GM19467 (cell line): ENCODE measurements at regions not wholly inside any gene's neighbourhood (a gene's known extent, or its start where the extent isn't known, plus 50 kb on each side); places are given as distances from the start of the nearest gene placed in this dataset.

ENCODE experiments used
- ATAC-seq: cut with Tn5 transposase; IDR thresholded peaks from one replicate; pipeline ENCODE4 v1.9.1; 2021; ENCODE audit warnings: mild to moderate bottlenecking, moderate library complexity; ENCODE audit not compliant: unreplicated experiment

DNA sequence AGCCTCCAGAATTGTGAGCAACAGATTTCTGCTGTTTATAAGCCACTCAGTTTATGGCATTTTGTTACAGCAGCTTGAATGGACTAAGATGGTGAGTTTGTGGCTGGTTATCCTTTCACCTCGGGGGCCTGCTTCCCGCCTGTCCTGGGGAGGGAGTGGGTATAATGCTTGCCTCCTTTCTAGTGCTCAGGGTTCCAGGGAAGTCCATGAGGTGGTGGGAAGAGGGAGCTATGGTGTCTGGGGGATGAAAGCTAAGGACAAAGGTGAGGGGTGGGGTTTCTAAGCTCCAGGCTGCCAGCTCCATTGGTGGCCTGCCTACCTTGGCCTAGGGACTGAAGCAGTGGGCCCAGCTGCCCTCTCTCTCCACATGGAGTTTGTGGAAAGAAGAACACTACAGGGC, 50.2 kb upstream of the SDK2 start:
- no peak for ATAC-seq

DNA sequence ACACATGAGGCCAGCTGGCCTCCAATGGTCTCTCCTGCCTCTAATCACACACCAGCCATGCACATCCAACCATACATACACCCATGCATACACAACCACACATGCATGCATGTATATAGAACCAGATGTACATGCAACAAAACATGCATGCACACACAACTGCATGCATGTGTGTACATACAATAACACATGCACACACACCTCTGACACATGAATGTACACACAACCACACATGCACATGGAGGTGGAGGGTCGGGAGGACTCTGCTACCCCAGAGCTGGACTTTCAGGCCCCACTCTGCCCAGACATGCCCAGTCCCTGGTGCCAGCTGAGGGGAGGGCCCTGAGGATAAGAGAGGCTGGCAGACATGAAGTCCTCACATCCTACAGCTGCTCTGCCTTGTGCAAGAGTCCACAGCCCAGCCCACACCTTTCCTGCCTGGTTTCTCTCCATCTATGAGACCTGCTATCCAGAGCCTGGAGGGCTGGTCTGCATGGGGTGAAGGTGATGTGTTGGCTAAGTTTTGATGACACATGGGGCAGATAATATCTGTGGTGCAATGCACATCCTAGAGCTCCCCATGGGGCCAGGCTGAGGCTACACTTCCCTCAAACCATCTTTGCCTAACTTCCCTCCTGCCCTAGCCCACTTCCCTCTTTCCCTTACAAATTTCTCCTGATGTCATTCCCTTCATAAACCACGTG, 50.9 kb upstream of the SDK2 start:
- no peak for ATAC-seq

DNA sequence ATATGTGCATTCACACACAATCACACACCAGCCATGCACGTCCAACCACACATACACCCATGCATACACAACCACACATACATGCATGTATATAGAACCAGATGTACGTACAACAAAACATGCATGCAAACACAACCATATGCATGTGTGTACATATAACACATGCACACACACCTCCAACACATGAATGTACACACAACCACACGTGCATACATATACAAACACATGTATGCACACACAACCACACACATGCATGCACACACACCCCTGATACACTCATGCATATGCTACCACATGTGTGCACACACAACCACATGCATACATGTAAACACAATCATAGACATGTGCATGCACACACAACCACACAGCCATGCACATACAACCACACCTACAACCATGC, 52.0 kb upstream of the SDK2 start:
- ATAC-seq, result no peak

DNA sequence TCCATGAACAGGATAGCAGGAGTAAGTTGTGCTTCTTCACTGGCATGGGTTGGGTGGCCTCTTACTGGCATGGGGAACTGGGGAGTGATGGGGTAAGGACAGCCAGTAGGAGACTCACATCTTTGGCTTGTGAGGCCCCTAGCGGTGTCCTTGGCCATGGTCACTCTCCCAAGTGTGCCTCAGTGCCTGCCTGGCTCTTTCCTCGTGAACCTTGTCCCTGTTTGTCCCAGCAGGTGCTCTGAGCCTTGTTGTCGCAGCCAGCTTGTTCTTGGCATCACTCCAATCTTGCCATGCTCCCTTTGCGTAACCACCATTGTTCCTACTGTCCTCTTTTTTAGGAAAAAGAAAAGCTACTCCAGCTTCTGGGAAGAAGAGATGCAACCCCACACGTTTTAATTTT, 53.6 kb upstream of the SDK2 start:
- ATAC-seq, result no peak

DNA sequence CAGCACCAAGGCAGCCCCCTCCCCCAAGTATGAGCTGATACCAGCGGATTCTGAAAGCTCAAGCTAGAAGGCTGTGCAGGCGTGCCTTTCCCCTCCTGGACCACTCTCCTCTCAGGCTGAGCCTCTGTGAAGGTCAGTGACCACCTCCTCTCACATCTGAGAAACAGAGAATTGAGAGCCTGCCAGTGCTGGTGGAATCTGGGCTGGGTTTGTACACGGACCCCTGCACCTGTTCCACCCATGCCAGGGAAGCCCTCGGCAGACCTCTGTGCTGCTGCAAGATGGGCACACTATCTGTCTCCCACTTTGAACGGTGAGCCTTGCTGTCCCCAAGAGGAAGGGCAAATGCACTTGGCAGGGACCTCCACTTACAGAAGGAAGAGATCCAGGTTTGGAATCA, 54.7 kb upstream of the SDK2 start:
- no peak for ATAC-seq

DNA sequence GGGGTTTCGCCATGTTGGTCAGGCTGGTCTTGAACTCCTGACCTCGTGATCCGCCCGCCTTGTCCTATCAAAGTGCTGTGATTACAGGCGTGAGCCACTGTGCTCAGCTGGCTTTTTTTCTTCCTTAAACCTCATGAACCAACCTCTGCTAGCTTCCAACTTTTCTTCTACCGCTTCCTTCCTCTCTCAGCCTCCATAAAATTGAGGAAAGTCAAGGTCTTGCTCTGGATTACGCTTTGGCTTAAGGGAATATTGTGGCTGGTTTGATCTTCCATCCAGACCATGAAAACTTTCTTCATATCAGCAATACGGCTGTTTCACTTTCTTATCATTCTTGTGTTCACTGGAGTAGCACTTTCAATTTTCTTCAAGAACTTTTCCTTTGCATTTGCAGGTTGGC, 57.5 kb upstream of the SDK2 start:
- ATAC-seq, result no peak

DNA sequence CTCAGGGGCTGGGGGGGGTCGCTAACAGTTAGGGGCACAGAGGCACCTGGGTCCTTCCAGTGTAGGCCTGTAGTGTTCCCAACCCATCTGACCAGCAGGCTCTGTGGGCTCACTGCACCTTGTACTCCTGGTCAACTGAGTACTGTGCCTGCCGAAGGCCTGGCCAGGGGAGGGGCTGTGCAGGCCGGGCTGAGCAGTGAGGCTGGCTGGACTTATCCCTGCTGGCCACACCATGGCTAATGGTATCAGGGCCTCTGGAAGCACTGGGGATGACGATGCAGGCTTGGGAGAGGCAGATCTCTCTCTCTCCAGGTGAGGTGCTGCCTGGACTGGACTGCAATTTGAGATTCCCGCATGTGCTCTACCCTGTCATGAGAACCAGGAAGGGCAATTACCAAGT, 58.9 kb upstream of the SDK2 start:
- ATAC-seq, result no peak

DNA sequence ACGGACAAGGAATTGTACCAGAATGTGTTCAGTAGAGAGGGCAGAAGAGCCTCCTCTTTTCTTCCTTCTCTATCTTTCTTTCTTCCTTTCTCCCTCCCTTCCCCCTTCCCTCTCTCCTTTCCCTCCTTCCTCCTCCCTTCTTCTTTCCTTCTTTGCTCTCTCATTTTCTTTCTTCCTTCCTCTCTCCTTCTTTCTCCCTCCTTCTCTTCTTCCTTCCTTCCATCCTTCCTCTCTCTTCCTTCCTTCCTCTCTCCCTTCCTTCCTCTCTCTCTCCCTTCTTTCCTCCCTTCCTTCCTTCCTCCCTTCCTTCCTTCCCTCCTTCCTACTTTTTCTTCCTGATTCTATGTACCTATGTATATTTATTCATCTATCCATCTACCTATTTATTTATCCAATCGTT, 59.7 kb upstream of the SDK2 start:
- no peak for ATAC-seq

DNA sequence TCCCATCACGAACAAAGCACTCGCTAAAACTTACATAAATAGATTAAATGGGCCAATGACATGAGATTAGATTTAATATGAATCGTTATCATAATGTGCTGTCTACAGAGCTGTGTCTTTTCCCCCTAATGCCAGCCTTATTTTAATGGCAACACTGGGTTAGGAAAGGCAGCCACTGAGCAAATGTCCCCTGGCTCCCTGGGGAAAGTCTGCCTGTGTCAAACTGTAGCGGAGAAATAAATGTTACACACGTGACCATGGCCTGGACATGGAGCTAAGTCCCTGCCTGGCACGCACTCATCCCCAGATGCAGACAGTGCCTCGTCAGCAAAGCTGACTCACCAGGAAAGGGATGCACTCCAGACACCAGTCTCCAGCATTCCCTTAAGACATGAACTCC, 61.3 kb upstream of the SDK2 start:
- no peak for ATAC-seq

DNA sequence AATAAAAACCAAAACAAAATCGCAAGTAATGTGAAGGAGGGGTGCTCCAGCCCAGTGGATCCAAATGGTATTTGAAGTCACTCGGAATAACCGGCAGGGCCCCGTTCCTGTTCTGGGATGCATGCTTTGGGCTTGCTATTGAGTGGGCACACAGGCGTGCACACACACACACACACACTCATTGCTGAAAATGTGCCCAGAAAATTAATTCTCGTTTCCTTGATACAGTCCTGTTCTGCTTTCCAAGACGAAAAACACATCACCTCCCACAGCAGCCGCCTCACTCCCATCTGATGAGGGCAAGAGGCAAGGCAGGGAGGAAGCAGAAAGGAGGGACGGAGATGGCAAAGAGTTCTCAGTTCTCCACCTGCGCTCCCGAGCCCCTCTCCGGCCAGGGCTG, 62.2 kb upstream of the SDK2 start:
- ATAC-seq, result no peak

DNA sequence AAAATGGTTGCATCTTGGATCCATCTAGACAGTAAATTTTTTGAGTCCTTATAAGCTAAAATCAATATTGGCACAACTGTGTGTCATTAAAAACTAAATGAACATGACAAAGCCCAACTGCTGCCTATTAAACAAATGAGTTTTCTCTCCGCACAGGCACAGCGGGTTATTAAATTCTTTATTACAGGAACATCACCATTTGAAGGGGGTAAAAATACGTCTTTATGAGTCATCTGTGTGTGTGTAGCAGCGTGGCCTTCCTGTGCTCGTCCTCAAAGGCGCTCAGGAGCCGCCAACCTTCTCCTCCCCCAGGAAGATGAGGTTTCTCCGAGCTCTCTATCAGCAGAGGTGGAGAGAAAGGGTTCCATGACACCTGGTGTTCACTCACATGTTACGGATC, 62.6 kb upstream of the SDK2 start:
- ATAC-seq, result no peak

DNA sequence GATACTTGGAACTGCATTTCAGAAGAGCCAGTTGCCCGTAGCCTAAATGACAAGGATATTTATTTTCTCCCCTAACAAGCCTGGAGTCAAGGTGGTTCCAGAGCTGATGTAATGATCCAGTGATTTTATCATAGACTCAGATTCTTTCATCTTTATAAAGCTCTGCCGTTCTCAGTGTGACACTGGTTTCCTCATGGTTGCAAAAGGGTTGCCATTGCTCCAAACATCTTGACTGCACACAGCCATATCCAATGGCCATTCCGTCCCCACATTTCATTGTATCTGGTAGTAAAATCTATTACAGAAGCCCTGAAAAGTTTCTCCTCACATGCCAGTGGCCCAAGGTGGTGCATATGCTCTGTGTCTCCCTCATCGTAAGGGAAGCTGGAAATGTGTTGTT, 63.1 kb upstream of the SDK2 start:
- ATAC-seq, result no peak

DNA sequence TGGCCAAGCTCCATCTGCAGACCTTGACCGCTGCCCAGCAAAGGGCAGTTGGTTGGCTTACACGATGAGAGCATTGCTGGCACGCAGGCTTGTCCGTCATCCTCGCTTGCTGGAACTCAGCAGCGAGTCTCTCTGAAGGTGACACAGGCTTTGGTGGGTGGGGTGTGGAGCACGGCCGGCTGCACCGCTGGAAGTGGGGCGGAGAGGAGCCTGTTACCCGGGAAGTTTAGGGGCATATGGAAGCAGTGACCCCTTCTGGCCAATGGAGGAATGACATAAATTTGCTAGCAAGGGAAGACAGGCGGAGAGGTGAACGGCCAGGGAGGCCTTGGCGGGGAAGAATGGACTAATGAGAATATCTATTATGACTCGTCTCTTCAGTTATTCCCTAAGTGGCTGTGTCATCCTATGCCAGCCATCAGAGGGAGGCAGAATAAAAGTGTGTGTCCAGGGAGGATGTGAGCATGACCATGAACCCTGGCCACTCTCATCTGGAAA, 65.9 kb upstream of the SDK2 start:
- no peak for ATAC-seq

DNA sequence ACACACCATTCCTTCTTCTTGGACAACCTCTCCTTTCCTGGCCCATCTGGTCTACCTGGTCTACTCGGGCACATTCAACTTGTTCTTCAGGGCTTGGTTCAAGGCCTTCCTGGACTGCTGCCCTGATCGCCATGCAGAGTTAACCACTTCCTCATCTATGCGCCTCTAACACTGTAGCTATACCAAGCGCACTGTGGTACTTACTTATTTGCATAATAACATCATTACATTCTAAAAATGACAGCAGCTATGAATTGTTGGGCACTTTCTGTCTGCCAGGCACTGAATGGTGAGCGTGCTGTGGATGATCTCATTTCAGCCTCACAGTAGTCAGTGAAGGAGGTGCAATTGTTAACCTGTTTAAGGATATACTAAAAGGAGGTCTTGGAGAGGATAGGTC, 66.9 kb upstream of the SDK2 start:
- peak; percentile 62 for ATAC-seq

DNA sequence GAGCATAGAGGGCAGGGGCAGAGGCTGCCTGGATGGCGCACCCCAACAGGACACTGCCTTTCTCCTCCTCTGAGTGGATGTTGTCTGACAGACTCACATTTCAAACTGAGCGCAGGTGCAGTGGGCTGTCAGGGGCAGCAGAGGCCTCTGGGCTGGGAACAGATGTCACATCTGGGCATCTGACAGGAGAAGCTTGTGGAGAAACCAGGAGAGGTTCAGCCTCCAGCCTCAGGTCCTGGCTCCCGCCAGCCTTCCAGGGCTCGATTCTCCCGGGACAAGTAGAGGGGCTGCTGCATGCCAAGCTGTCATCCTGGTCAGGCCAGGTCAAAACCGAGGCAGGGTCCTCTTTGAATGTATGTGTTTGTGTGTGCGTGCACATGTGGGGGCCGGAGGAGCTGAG, 67.7 kb upstream of the SDK2 start:
- no peak for ATAC-seq

DNA sequence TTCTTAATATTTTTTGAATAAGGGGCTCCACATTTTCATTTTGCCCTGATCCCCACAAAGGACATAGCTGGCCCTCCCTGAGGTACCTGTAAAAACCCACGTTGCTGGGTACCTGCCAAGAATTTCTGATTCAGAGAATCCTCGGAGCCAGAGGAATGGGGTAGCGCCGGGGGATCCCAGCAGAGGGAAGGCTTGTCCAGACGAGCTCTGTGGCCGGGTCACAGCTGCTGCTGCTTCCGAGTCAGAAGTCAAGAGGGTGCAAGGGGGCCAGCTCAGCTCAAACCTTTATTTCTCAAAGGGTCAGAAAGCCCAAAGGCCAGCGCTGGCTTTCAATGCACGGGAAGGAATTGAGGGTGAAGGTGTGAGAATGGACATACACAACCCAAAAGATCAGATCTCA, 68.9 kb upstream of the SDK2 start:
- no peak for ATAC-seq

DNA sequence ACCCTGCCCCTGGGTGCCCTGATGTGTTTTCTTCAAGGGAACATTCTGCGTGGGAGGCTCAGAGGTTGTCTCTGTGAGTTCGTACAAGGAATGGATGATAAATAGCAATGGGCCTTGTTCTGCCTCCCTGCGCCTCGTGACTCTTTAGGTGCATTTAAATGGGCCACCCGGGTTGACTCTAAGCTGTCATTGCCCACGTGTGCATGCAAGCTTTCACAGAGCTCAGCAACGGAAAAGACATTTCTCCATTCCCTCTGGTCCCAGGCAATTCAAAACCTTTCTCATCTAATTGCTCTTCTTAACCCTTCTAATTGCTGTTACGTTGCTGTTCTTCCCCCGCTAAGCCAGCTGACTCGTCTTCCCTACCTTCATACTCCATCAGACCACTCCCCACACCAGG, 71.5 kb upstream of the SDK2 start:
- ATAC-seq, result no peak

DNA sequence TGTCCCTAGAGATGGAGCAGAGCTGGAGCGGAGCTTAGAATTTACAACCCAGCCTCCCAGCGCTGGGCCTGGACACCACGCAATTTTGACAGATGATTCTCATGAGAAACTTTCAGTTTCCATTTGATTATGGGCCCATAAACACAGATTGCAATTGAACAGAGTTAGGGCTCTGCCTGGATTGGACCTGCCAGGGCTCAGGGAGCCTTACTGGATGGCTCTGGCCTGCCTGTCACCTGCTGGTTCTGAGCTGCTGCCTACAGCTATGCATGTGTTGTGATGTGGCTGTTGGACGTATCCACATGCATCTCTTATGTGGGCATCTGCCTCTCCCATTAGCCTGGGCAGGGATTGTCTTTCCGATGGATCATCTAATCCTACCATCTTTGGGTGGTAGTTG, 73.4 kb upstream of the SDK2 start:
- no peak for ATAC-seq

DNA sequence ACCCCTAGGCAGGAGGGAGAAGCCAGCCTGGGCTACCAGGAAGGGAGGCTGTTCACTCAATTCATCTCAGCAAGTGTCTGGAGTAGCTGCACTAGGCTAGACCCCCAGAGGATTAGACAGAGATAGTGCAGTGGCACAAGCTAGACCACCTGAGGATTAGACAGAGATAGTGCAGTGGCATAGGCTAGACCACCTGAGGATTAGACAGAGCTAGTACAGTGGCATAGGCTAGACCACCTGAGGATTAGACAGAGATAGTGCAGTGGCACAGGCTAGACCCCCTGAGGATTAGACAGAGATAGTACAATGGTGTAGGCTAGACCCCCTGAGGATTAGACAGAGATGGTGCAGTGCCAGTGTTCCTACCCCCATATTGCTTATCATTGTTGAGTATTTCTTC, 74.1 kb upstream of the SDK2 start:
- no peak for ATAC-seq

DNA sequence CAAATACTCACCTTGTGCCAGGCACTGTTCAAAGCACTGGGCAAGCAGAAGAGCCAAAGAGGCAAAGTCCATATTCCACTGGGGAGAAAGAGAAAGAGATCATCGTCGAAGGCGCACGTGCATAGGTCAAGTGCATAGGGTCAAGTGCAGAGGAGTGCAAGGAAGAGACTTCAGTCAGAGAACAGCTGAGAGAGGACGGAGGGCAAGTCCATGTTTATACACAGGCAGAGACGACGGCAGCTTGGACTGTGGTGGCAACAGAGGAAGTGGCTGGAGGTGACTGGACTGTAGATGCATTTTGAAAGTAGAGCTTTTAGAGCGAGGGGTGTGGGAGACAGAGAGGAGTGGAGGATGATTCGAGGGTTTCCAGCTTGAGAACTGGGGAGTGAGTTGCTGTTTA, 74.7 kb upstream of the SDK2 start:
- ATAC-seq, result no peak

DNA sequence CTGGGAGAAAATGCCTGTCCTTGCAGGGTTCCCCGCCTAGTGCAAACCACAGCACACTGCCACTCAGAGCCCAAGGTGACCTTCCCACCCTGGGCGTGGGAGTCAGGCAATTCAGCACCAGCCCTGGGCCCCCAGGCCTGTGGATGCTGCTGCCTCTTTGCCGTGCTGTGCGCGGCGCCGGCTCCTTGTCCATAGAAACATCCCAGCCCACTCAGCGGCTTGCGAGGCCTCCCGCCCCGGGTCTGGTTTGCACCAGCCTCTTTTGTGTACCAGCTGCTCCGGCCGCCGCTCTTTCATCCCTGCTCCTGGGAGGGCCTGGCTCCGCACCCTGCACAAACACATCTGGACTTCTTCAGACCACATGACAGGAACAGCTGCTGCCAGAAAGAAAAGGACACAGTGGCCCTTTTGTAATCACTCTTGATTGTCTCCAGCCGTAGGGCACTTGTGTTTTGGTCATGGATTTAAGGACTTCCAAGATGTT, 75.4 kb upstream of the SDK2 start:
- no peak for ATAC-seq

DNA sequence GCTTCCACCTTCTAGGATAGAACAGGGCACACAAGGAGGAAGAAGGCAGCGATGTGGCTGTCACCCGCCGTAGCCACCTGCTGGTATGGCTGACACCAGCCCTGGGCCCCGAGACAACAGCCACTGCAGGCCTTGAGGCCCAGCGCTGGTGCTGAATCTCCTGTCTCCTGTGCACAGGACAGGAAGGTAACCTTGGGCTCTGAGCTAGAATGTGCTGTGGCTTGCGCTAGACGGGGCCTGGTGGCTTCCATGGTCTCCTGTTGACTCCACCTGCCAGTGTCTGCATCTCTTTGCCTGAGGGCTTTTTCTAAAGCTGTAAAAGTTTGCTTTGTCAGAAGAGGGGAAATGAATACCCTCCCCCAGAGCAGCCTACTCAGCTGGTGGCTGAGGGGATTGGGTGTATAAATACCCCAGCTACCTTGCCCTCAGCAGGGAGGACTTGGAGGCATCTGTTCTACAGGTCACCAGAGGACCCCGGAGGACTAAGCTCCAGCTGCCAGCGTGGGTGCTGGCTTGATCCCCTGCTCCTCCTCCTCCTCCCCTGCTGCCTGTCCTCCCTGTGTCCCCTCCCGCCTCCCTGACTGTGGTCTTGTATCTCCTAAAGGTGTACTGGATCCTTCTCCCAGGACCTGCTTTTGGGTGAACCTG, 76.1 kb upstream of the SDK2 start:
- ATAC-seq, result no peak

DNA sequence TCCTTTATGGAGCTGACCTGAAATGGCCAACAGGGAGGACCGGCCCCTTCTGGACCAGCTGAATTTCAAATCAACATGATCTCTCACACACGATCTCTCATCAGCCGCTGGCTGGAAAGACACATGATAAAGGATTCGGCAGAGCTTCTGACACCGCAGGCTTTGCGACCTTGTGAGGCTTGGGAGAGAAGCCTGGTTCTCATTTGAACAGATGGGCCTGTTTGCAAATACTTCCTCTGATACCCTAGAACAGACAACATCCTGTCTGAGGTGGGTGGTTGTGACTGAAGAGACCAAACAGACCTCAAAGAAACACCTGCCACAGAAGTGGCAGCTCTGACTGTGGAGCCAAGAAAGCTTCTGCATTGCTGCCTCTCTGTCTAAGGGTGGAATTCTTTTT, 77.9 kb upstream of the SDK2 start:
- ATAC-seq, result no peak
